ENCODE measurements at regions not wholly inside any gene's neighbourhood (a gene's known extent, or its start where the extent isn't known, plus 50 kb on each side); places are given as distances from the start of the nearest gene placed in this dataset.

DNA sequence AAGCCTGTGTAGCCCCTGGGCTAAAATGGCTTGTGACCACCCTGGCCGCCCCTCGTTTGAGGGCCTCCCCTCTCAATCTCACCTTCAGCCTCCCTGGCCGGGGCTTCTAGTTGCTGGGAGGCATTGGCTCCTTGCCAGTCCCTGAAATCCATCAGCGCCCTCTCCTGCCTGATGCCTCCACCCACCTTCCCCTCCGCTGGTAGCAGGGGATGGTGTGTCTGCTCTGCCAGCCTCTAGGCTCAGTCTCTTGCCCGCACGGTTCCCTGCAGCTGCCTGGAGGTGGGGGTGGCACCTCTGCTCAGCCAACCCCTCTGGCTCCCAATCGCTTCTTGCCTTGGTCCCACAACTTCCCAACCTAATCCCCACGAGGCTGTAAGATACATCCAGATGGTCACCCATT is 167.9 kb downstream of the PHETA1 start:
- no peak for DNase-seq (ENCODE audit: low read depth)

DNA sequence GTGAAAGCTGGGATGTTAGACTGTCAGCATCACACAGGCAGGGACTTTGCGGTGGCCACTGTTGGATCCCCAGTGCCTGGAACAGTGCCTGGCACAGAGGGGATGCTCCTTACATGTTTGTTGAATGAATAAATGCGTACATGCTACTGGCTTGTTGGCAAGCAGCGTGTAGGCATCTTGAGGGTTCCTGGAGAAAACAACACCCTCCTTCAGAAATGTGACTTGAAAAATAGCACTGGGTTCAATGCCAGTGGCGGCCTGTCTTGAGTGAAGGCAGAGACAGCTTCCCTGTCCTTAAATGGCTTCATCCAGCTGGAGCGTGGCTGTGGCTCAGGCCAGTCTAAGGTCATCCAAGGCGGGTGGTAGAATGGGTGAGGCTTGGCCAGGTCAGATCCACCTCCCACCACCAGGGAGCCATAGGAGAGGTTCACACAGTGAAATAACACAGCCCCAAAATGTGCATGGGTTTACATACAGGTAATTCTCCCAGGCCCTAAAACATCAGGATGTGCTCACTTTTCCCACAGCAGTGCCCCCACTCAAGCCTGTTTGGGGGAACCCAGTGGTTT is 171.4 kb downstream of the PHETA1 start:
- no peak for DNase-seq (ENCODE audit: low read depth)

DNA sequence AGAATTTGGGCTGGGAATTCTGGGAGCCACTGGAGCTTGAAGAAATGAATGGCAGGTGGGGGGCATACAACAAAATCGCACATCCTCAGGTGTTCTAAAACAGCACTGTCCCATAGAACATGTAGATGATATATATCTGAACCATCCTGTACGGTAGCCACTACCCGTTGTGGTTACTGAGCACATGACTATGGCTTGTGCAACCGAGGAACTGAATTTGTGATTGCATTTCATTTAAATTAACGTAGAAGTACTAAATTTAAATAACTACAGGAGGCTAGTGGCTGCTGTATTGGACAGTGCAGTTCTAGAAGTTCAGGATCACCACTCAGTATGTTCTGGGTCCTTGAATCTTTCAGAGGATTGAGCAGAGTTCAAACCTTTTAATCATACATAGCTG is 172.4 kb downstream of the PHETA1 start:
- no peak for DNase-seq (ENCODE audit: low read depth)

DNA sequence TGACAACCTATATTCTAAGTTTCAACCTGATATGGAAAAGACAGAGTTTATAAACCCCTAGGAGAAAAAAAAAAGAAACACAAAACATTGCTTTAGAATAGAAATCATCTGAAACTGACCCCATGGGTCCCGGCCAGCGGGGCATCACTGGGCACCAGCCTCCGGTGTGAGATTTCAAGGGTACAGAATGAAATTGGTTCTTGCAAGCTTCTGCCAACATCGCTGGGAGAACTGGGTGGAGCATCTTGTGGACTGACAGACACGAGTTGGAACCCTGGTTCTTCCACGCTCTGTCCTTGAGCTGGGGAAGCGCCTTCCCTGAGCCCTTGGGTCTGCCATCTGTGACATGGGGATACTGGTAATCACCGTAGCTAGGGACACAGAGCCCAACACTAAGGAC is 173.6 kb downstream of the PHETA1 start:
- no peak for DNase-seq (ENCODE audit: low read depth)

DNA sequence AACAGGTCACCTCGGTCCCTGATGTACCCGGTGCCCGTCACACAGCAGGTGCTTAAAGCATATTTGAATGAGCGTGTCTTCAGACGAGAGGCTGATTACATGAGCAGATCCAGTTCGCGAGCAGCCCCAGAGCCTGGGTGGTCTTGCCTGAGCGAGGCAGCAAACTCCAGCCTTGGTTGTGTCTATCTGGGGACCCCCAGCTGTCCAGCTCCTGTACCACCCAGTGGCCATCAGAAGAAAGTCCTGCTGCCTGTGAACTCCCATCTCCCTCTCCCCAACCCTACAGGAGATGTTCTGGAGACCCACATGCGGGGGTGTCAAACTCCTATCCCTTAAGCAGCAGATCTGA is 174.2 kb downstream of the PHETA1 start:
- no peak for DNase-seq (ENCODE audit: low read depth)

DNA sequence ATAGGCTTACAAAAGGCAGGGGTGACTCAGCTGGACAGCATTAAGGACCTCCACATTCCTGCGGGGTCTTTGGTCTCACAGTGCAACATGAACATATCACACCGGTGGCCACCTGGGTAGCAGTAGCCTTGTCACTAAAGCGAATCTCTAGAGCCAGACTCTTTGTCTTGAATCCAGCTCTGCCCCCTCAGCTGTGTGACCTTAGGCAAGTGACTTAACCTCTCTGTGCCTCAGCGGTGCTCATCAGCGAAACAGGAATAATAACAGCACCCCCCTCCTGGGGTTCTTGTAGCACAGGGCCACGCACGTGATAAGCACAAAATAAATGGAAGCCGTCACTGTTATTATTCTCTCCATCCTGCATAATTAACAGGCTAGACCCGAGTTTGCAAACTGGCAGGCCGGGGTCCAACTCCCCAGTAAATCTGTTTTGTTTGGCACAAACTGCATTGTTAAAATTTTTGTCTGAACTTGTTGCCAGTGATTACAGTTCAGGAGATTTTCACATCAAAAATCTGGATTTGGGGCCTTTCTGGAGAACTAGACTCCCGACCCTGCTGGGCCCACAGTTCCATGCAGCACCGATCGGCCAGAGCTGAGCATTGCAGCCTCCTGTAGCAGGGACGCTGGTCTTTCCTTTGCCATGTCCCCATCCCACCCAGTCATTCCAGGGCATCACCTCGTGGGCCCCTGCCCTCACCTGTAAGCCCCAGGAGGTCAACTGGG is 174.8 kb downstream of the PHETA1 start:
- DNase-seq (ENCODE audit: low read depth), result no peak

DNA sequence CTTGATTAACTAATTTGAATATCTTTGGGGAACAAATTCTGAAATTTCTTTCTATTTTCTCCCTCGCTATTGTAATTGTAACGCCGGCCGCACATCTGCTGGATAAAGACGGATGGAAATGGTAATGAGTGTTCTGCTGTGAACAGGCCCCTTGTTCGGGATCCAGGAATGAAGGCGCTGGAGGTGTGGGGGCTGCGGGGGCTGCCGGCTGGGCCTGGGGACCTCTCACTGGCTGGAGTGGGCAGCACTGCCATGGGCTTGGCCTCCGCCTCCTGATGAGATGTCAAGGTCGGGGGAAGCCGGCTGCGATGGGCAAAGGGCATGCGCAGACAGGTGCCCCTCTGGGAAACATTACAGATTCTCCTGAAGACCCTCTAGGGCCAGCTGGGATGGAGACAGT is 175.4 kb downstream of the PHETA1 start:
- DNase-seq (ENCODE audit: low read depth), result no peak

DNA sequence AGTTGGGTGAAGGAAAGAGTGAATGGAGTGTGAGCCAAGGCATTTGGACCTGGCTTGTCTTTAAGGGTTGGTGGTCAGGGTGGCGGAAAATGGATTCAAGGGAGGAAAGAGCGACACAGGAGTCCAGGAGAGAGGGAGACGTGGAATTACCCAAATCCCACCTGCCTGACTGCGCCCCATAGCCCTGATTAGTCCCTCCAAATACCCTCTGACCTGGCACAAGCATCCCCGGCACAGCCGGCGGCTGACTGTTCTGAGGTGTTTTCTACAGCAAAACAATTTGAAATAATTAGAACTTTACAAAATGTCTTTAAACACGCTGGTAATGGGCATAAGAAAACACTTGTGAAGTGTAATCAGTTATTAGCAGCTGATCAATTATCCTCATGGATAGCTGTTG is 175.8 kb downstream of the PHETA1 start:
- no peak for DNase-seq (ENCODE audit: low read depth)

DNA sequence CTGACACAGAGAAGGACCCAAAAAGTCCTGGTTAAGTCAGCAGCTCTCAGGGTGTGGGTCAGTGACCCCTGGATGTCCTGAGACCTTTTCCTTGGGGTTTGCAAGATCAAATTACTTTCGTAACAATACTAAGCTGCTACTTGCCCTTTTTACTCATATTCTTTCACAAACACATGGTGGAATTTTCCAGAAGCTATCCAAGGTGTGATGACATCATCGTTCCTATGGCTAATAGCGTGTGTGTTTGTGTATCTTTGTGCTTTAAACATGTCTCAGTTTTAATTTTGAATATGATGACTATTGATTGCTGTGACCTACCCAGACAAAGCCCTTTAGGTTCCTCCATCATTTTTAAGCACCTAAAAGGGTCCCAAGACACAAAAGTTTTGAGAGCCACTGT is 176.2 kb downstream of the PHETA1 start:
- no peak for DNase-seq (ENCODE audit: low read depth)

DNA sequence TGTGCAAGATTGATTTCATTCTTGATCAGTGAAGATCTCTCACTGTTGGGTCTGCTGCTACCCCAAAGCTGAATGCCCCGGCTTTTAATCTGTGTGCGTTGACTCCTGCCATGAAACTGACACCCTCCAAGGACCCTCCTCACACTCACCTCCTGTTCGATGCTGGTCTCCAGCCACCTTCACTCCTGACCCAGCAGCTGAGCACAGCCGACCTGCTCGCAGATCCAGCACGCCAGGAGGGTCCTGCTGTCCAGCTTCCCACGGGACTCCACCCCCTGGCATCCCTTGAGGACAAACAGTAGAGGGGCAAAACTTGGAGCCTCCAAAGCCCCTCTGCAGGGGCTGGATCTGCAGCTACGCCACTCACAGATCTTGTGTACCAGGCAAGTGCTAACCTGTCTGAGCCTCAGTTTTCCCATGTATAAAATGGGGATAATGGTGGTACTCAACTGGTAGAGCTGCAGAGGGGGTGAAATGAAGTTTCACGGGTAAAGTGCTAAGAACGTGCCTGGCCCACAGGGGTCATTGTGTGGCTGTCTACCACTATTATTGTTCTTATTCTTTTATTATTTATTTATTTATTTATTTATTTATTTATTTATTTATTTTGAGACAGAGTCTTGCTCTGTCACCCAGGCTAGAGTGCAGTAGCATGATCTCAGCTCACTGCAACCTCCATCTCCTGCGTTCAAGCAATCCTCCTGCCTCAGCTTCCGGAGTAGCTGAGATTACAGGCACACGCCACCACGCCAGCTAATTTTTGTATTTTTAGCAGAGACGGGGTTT is 178.0 kb downstream of the PHETA1 start:
- DNase-seq (ENCODE audit: low read depth), result no peak

DNA sequence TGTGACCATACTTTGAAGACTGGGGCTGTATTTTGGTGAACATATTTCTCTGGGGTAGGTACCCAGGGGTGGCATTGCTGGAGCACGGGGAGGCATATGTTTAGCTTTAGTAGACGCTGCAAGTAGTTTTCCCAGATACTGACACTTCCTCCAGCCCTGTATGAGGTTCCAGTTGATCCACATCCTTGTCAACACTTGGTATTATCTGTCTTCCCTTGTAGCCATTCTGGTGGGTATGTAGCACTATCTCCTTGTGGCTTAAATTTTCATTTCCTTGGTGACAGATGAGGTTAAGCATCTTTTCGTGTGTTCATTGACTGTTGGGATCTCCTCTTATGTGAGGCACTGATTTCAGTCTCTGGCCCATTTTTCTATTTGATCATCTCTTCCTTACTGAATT is 179.1 kb downstream of the PHETA1 start:
- DNase-seq (ENCODE audit: low read depth), result no peak

DNA sequence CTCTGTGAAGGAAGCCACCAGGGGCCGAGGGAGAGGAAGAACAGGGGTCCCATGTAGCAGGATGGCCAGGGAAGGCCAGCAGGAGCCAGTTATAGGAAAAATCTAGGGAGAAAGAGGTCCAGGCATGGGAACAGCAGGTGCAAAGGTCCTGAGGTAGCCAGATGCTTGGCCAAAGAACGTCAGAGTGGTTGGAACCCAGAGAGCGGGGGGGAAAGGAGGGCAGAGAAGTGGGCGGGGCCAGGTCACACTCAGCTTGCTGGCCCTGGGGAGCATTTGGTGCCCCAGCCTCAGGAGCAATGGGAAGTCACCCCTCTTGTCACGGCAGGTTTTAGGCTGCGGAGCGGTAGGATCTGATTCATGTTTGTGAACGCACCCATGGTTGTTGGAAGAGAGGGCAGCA is 180.5 kb downstream of the PHETA1 start:
- no peak for DNase-seq (ENCODE audit: low read depth)

DNA sequence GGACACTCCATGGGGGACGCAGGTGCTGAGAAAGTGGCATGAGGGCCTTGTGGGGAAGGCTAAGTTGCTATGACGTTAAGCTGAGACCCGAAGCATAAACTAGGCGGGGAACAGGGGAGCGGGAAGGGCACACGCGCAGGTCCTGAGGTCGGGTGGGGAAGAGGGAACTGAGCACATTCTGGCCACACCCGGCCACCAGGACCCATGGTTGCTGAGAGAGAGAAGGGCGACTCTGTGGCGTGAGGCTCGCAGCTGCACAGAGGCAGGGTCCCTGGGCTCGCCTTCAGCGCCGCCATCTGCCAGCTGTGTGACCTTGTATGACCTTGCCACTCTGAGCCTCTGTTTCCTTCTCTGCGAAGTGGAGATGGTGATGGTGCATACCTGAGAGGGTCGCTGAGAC is 182.5 kb downstream of the PHETA1 start:
- no peak for DNase-seq (ENCODE audit: low read depth)

DNA sequence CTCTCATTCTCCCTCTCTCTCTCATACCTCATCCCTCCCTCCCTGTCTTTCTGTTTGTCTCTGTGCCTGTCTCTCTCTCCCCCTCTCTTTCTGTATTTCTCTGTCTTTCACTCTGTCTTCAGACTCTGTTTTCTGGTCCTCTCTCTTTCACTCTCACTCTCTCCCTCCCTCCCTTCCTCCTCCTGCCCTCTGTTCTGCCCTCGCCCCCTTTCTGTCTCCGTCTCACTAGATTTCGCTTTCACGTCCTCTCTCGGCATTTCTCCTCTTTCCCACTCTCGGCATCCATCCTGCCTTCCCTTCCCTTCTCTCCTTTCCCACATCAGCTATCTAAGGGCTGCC is 183.0 kb downstream of the PHETA1 start:
- no peak for DNase-seq (ENCODE audit: low read depth)

DNA sequence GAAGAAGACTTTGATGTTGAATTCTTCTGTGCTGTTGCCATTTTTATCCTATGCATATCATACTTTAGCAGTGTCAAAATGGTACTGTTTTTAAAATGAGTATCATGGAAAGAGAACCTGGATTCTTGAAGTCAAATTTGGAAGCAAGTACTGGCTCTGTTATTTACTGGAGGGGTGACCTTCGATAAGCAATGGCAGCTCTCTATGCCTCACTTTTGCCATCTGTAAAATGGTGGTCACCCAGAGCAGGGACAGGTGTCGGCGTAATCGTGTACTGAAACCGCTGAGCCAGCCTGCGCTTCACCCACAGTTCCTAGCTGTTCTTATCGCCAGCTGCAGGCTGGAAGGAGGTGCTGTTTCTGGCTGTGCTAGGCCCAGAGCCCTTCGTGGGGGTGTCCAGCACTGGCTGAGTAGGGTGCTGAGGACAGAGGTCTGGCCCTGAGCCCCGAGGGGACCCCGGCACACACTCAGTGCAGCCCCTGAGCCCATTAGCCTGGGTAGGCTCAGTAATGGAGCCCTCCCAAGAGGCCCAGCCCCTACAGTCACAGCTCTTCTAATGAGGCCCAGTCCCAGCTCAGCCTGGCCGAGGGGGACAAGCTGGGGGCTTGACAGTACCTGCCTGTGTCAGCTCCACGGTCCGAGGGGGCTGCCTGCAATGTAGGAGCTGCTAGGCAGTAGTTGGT is 183.5 kb downstream of the PHETA1 start:
- DNase-seq (ENCODE audit: low read depth), result no peak

DNA sequence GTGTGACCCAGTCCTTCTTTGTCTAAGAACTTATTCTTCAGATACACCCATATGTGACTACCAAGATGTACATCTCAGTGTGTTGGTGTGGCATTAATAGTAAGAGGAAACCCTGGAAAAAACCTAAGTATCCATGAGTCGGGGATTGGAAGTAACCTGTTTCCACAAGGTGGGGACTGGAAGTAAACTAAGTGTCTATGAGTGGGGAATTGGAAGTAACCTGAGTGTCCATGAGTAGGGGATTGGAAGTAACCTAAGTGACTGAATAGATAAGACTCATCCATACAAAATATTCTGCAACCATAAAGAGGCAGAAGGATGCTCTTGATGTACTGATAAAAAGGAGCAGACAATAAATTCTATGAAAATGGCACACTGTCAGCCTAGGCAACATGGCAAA is 184.7 kb downstream of the PHETA1 start:
- DNase-seq (ENCODE audit: low read depth), result no peak

DNA sequence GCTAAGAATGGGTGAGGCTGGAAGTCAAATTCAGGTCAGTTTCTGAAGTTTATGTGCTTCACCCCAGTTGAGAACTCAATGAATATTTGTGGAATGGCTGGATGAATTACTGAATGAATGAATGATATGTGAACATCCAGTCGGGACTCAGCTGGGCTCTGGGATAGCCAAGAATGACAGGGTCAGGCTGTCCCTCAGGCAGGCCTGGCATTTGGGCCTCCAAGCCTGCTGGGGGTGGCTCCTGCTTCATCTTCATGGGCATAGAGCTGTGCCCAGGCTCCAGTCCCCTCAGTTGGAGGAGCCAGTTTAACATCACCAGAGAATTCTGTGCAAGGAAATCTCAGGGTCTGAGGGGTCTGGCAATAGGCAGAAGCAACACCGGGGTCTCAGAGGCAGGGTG is 185.8 kb downstream of the PHETA1 start:
- no peak for DNase-seq (ENCODE audit: low read depth)

DNA sequence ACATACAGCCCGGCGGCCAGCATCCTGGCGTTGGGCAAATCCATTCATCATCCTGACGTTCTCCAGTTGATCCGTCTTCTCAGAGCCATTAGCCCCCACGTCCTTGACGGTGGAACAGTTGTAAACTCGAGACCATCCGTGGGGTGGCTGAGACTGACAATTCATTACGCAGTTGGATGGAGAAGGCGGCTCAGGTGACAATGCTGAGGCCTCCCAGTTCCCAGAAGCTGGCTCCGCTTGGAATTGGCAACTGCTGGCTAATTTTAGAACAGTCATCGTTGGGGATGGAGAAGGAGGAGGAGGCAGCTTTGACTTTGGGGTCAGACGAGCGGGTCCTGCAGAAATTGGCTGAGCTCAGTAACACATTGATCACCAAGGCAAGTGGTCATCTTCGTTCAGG is 186.5 kb downstream of the PHETA1 start:
- no peak for DNase-seq (ENCODE audit: low read depth)

DNA sequence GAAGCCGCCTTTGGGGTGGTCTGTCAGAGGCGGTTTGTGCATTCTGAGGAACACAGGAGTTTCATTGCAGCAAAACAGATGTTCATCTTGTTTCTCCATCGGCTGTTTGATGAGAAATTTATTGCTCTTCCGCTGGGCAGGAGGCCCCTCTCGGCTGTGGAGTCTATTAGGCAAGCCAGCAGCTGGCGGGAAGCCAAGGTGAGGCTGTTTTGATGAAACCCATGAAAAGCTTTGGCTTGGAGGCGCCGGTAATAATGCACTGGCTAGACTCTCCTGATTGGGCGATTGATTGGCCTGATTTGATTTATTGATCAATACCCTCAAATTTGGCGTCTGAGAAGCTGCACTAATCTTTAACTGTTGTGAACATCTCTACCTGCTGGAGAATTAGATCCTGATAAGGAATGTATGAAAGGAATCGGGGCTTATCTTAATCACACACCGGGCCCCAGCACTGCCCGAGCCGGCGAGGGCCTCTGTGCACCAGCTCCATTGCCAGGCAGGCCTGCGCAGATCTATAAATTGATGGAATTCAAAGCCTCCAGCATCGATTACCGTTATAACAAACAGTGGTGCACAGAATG is 187.7 kb downstream of the PHETA1 start:
- peak; percentile 22 for DNase-seq (ENCODE audit: low read depth)

DNA sequence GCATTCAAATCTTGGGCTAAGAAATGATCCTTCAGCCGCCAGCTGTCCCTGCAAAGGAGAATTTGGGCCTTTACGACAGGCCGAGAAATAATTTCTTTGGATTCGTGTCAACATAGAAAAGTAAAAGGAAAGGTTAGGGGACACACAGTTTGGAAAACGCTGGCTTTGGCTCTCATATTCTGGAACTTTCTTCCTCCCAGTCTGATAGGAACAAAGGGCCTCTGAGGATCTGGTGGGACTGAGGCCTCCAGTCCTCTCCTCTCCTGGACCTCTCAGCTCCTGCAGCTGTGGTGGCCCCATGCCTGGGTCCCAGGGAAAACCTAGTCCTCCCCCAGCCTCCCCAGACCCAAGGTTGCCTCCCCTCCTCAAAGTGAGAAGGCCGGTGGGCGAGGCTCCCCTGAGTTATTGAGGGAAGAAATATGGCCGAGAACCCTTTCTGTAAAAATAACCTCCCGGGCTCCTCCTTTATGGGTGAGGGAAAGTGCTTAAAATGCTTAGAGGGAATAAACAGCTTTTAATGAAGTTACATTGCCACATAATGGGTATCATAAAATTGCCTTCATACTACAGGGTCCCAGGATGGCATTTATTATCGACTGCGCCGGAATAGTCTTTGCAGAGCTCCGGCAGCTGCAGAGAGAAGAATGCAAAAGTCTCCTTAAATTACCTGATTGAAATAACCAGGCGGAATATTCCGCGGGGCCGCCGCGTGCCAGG is 188.3 kb downstream of the PHETA1 start:
- DNase-seq (ENCODE audit: low read depth), result no peak
